GM12878 (cell line): ENCODE measurements at regions not wholly inside any gene's neighbourhood (a gene's known extent, or its start where the extent isn't known, plus 50 kb on each side); places are given as distances from the start of the nearest gene placed in this dataset.

Experiments
- ATAC-seq: fragments of 200-7000 bp; cut with Tn5 transposase; 3 replicates; pipeline ENCODE4 v1.9.1; 2020; ENCODE audit warnings: mild to moderate bottlenecking, moderate library complexity
- BruUV-seq: library from RNA; stranded (reverse); fragments of 400-500 nt; replicated peaks from 2 replicates; lab custom pipeline; 2021; lab: Mats Ljungman, UMichigan
- CTCF ChIA-PET: fragments of 300-600 bp; sonication (Branson Sonifier 250); formaldehyde crosslinking; extraction: SDS; loops from one replicate; lab custom pipeline; 2021; ENCODE audit warnings: inconsistent platforms; lab: Yijun Ruan, JAX
- POLR2A ChIA-PET: fragments of 350-600 bp; formaldehyde crosslinking; extraction: SDS; loops from one replicate; lab custom pipeline; 2021; ENCODE audit warnings: inconsistent platforms; lab: Charles Lee
- RAD21 ChIA-PET: fragments of 300-600 bp; sonication (Branson Sonifier 250); formaldehyde crosslinking; loops from one replicate; lab custom pipeline; 2023; ENCODE audit warnings: antibody characterized with exemption; ENCODE audit not compliant: unreplicated experiment; lab: Charles Lee
- SMC1A ChIA-PET: fragments of 300-600 bp; sonication (Branson Sonifier 250); formaldehyde crosslinking; loops from one replicate; lab custom pipeline; 2023; ENCODE audit not compliant: unreplicated experiment, uncharacterized antibody; lab: Charles Lee
- DNase-seq: peaks from one replicate; pipeline ENCODE4 v3.0.0-alpha.2; 2011; ENCODE audit warnings: low read depth, low spot score
- FAIRE-seq: peaks from 3 replicates; lab custom pipeline; 2011; peaks lifted over from hg19 to GRCh38; lab: Jason Lieb, UNC
- H2AFZ ChIP-seq: 2 replicates; pipeline ENCODE4 v1.6.0; 2011; ENCODE audit warnings: low read depth, low read length, control low read depth; ENCODE audit not compliant: control insufficient read depth
- H3K27ac ChIP-seq: 2 replicates; pipeline ENCODE4 v1.5.1; 2011; ENCODE audit warnings: control low read depth; ENCODE audit not compliant: control insufficient read depth, insufficient read depth
- H3K27me3 ChIP-seq, 2 experiments: replicated peaks in 1 of 2; 2 replicates each; pipeline versions ENCODE4 v1.6.0 to v1.6.1; 2011; ENCODE audit warnings: low read length in 1 of 2; ENCODE audit not compliant: control insufficient read depth in 2 of 2, insufficient read depth in 2 of 2
- H3K36me3 ChIP-seq, 2 experiments: 2 replicates each; pipeline ENCODE4 v1.5.1; 2011; ENCODE audit warnings: low read length in 1 of 2; ENCODE audit not compliant: control insufficient read depth in 2 of 2, insufficient read depth in 2 of 2
- H3K4me1 ChIP-seq: 2 replicates; pipeline ENCODE4 v1.6.1; 2011; ENCODE audit warnings: mild to moderate bottlenecking, low read length, moderate library complexity, mixed read lengths; ENCODE audit not compliant: control insufficient read depth, insufficient read depth
- H3K4me2 ChIP-seq: 2 replicates; pipeline ENCODE4 v1.6.0; 2011; ENCODE audit warnings: control low read depth; ENCODE audit not compliant: control insufficient read depth, insufficient read depth
- H3K4me3 ChIP-seq: fragments of 200-600 bp; sonication (generic); 2 replicates; pipeline ENCODE4 v1.5.1; 2016
- H3K79me2 ChIP-seq: 2 replicates; pipeline ENCODE4 v1.6.0; 2011; ENCODE audit warnings: low read length; ENCODE audit not compliant: control insufficient read depth, insufficient read depth
- H3K9ac ChIP-seq: 2 replicates; pipeline ENCODE4 v1.8.0; 2011; ENCODE audit warnings: low read length, control low read depth, mixed read lengths; ENCODE audit not compliant: control insufficient read depth, insufficient read depth
- H3K9me3 ChIP-seq: replicated peaks from 3 replicates; pipeline ENCODE4 v1.5.1; 2011; ENCODE audit warnings: mild to moderate bottlenecking, low read length; ENCODE audit not compliant: control insufficient read depth, insufficient read depth
- H4K20me1 ChIP-seq: 2 replicates; pipeline ENCODE4 v1.6.0; 2011; ENCODE audit not compliant: control insufficient read depth, insufficient read depth
- ATF2 ChIP-seq: IDR thresholded peaks from 2 replicates; pipeline ENCODE4 v1.6.1; 2012; ENCODE audit warnings: low read length, inconsistent platforms
- ATF3 ChIP-seq: IDR thresholded peaks from 2 replicates; pipeline ENCODE4 v1.6.1; 2011; ENCODE audit warnings: low read depth, mild to moderate bottlenecking, low read length, moderate library complexity, borderline replicate concordance; ENCODE audit errors: extremely low read depth
- BACH1 ChIP-seq: fragments of 450-650 bp; IDR thresholded peaks from 2 replicates; pipeline ENCODE4 v1.6.1; 2017; ENCODE audit warnings: mild to moderate bottlenecking, borderline replicate concordance
- EED ChIP-seq: sonication (generic); IDR thresholded peaks from 2 replicates; pipeline ENCODE4 v1.6.1; 2016; ENCODE audit warnings: antibody characterized with exemption, low read depth
- EGR1 ChIP-seq, 2 experiments: IDR thresholded peaks; 1 replicate in 1 of 2; 2 replicates in 1 of 2; pipeline ENCODE4 v1.6.1; 2011 to 2012; ENCODE audit warnings: low read depth in 2 of 2, low read length in 2 of 2, borderline replicate concordance in 1 of 2, mild to moderate bottlenecking in 1 of 2, moderate library complexity in 1 of 2
- ESRRA ChIP-seq: IDR thresholded peaks from 2 replicates; pipeline ENCODE4 v1.6.1; 2012; ENCODE audit warnings: mild to moderate bottlenecking, low read length, improper control_type of control experiment
- FOXK2 ChIP-seq: fragments of 450-650 bp; IDR thresholded peaks from 2 replicates; pipeline ENCODE4 v1.6.1; 2017; ENCODE audit warnings: mild to moderate bottlenecking, moderate library complexity
- HDGF ChIP-seq: fragments of 450-650 bp; IDR thresholded peaks from 2 replicates; pipeline ENCODE4 v1.6.1; 2016; ENCODE audit warnings: antibody characterized with exemption
- MLLT1 ChIP-seq: fragments of 450-650 bp; IDR thresholded peaks from 2 replicates; pipeline ENCODE4 v1.6.1; 2016; ENCODE audit warnings: mild to moderate bottlenecking
- NR2C2 ChIP-seq: IDR thresholded peaks from 2 replicates; pipeline ENCODE4 v1.6.1; 2011; ENCODE audit warnings: borderline replicate concordance, low read depth; ENCODE audit not compliant: control insufficient read depth, insufficient read length
- RFX5 ChIP-seq: IDR thresholded peaks from 2 replicates; pipeline ENCODE4 v1.6.1; 2011; ENCODE audit warnings: low read depth, low read length, improper control_type of control experiment
- RUNX3 ChIP-seq: IDR thresholded peaks from 2 replicates; pipeline ENCODE4 v1.6.1; 2012; ENCODE audit warnings: low read length, inconsistent platforms
- TBL1XR1 ChIP-seq: IDR thresholded peaks from 2 replicates; pipeline ENCODE4 v1.6.1; 2012; ENCODE audit warnings: low read depth, low read length, improper control_type of control experiment
- USF2 ChIP-seq: IDR thresholded peaks from 2 replicates; pipeline ENCODE4 v1.6.1; 2011; ENCODE audit warnings: low read depth, low read length, improper control_type of control experiment, borderline replicate concordance
- WRNIP1 ChIP-seq: IDR thresholded peaks from 2 replicates; pipeline ENCODE4 v1.6.1; 2011; ENCODE audit warnings: low read depth, low read length, improper control_type of control experiment, borderline replicate concordance
- ZNF274 ChIP-seq: IDR thresholded peaks from one replicate; pipeline ENCODE4 v1.8.0; 2011; ENCODE audit not compliant: insufficient read length, insufficient read depth
- ZNF384 ChIP-seq: IDR thresholded peaks from 2 replicates; pipeline ENCODE4 v1.6.1; 2012; ENCODE audit warnings: low read depth, mild to moderate bottlenecking, low read length, improper control_type of control experiment, borderline replicate concordance
- WGBS: methylation state at CpG from one replicate; pipeline ENCODE4 v1.1.6; 2016; ENCODE audit warnings: low lambda C conversion rate; ENCODE audit not compliant: insufficient replicate concordance, insufficient coverage; ENCODE audit errors: missing lambda C conversion rate; 5-methylcytosine and 5-hydroxymethylcytosine counted together
- in situ Hi-C: fragments of 300-500 bp; cut with MboI; formaldehyde crosslinking; loops from 9 replicates; pipeline ENCODE4 v1.14.3; 2018; ENCODE audit warnings: mixed read lengths
- intact Hi-C: fragments of 100-400 bp; cut with micrococcal nuclease; formaldehyde crosslinking; loops from one replicate; pipeline ENCODE4 v1.14.2; 2022; ENCODE audit not compliant: unreplicated experiment
- TF ChIP-seq, protein P1 (sequence below): IDR thresholded peaks from 2 replicates; pipeline ENCODE4 v1.6.1; 2011; ENCODE audit warnings: borderline replicate concordance, low read depth, mild to moderate bottlenecking, moderate library complexity, low read length; ENCODE audit not compliant: insufficient read depth, poor library complexity, severe bottlenecking
- TF ChIP-seq, protein P2 (sequence below): fragments of 450-650 bp; IDR thresholded peaks from 2 replicates; pipeline ENCODE4 v1.6.1; 2016; ENCODE audit warnings: mild to moderate bottlenecking

- ChIA-PET CTCF (interaction anchor here (0.8 kb wide), 1 partner anchor 19 kb away, joined by 3 read pairs; no protein-coding TSS in a partner anchor), SMC1A (interaction anchor here (1.2 kb wide), 1 partner anchor 29 kb away, joined by 3 read pairs; no protein-coding TSS in a partner anchor), POLR2A (no interaction called here), RAD21 (no interaction called here)
- Histone ChIP-seq H3K27me3 (no peaks in the 10 kb centered on the region), H3K9ac (no peak overlapping the region), H3K4me3 (no peak overlapping the region), H3K4me2 (no peak overlapping the region), H4K20me1 (no peaks in the 10 kb centered on the region), H3K27ac (no peak overlapping the region), H3K36me3 (no peaks in the 10 kb centered on the region), H2AFZ (no peak overlapping the region), H3K9me3 (peaks cover 5% of the 10 kb centered on the region; the same call in 2 of the 3 replicates), H3K79me2 (no peaks in the 10 kb centered on the region), H3K4me1 (peaks cover 28% of the 10 kb centered on the region)
- DNase-seq (peak; percentile 43), FAIRE-seq (peak; percentile 79), ATAC-seq (no peak)
- BruUV-seq: no TSS peak
- intact Hi-C loops: no loop called here
- in situ Hi-C loops: no loop called here
- WGBS: 53% methylated on average over 1 of the region's 1 CpG
- TF ChIP-seq EGR1 (IDR thresholded peaks at IDR 0.05; ENCODE audit: borderline replicate concordance in 1 of 2, low read depth in 2 of 2, low read length in 2 of 2) (no peak), USF2 (no peak), NR2C2 (no peak), BACH1 (no peak), RUNX3 (peak; percentile 25; the same call in 1 of the 2 replicates), HDGF (no peak), ESRRA (no peak), ATF3 (no peak), ZNF384 (no peak), TBL1XR1 (no peak), EED (no peak), FOXK2 (no peak), ZNF274 (no peak), WRNIP1 (no peak), ATF2 (peak; percentile 48; the same call in 1 of the 2 replicates), RFX5 (no peak), MLLT1 (no peak)
- TF ChIP-seq, protein P1, sequence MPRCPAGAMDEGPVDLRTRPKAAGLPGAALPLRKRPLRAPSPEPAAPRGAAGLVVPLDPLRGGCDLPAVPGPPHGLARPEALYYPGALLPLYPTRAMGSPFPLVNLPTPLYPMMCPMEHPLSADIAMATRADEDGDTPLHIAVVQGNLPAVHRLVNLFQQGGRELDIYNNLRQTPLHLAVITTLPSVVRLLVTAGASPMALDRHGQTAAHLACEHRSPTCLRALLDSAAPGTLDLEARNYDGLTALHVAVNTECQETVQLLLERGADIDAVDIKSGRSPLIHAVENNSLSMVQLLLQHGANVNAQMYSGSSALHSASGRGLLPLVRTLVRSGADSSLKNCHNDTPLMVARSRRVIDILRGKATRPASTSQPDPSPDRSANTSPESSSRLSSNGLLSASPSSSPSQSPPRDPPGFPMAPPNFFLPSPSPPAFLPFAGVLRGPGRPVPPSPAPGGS: no peak
- TF ChIP-seq, protein P2, sequence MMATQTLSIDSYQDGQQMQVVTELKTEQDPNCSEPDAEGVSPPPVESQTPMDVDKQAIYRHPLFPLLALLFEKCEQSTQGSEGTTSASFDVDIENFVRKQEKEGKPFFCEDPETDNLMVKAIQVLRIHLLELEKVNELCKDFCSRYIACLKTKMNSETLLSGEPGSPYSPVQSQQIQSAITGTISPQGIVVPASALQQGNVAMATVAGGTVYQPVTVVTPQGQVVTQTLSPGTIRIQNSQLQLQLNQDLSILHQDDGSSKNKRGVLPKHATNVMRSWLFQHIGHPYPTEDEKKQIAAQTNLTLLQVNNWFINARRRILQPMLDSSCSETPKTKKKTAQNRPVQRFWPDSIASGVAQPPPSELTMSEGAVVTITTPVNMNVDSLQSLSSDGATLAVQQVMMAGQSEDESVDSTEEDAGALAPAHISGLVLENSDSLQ: 0 out of 2 replicates have a peak, but pooled peaks have one; percentile 9
Observed at GRCh38 chr10:83988435-83988834, 150.9 kb upstream of the GHITM start.
